ENCODE measurements at regions not wholly inside any gene's neighbourhood (a gene's known extent, or its start where the extent isn't known, plus 50 kb on each side); places are given as distances from the start of the nearest gene placed in this dataset.

- TF ChIP-seq CTCF (IDR thresholded peaks at IDR 0.05; ENCODE audit: low read depth, low read length) (no peak), POLR2A (IDR thresholded peaks at IDR 0.05; ENCODE audit: extremely low read depth, insufficient read length) (no peak), MAX (IDR thresholded peaks at IDR 0.05; ENCODE audit: low read depth, low read length) (no peak), MYC (IDR thresholded peaks at IDR 0.05; ENCODE audit: low read depth, low read length) (no peak)
Measured at GRCh38 chr14:85953265-85953664, 423.3 kb downstream of the FLRT2 start.

Measured in NB4 (cell line).